IgD-negative memory B cell (primary cell): ENCODE measurements at regions not wholly inside any gene's neighbourhood (a gene's known extent, or its start where the extent isn't known, plus 50 kb on each side); places are given as distances from the start of the nearest gene placed in this dataset.
"Not testable (repeated sequence)": the region's sequence is repeated elsewhere in the genome, so short reads cannot be mapped to it uniquely, and the experiment has no call there.

Experiments
- H3K27ac Mint-ChIP-seq, 3 donors: one replicate each; pipeline ENCODE4 v1.8.0; 2020 to 2022; ENCODE audit warnings: mild to moderate bottlenecking in 3 of 3, mixed read lengths in 3 of 3, moderate library complexity in 1 of 3
- H3K27me3 Mint-ChIP-seq: one replicate; pipeline ENCODE4 v1.8.0; 2021; ENCODE audit warnings: mixed read lengths
- H3K36me3 Mint-ChIP-seq: one replicate; pipeline ENCODE4 v1.8.0; 2020; ENCODE audit warnings: mild to moderate bottlenecking, mixed read lengths
- H3K4me1 Mint-ChIP-seq, 3 donors: one replicate each; pipeline ENCODE4 v1.8.0; 2020 to 2022; ENCODE audit warnings: mixed read lengths in 3 of 3, mild to moderate bottlenecking in 1 of 3
- H3K4me3 Mint-ChIP-seq, 4 donors: one replicate each; pipeline ENCODE4 v1.8.0; 2020 to 2022; ENCODE audit warnings: mild to moderate bottlenecking in 4 of 4, mixed read lengths in 4 of 4, moderate library complexity in 3 of 4
- H3K9me3 Mint-ChIP-seq, 3 donors: one replicate each; pipeline ENCODE4 v1.8.0; 2020 to 2021; ENCODE audit warnings: mixed read lengths in 3 of 3, mild to moderate bottlenecking in 1 of 3

- Mint-ChIP-seq H3K9me3 (peaks cover 1 to 5% (median 3%) of the 10 kb centered on the region in 3 donors), H3K27me3 (no peaks in the 10 kb centered on the region), H3K36me3 (no peaks in the 10 kb centered on the region), H3K4me1 (no peaks in the 10 kb centered on the region), H3K4me3 (no peak overlapping the region), H3K27ac (peak overlapping the region in 1 of 3 donors; percentile 29)
Observed at GRCh38 chrX:96081891-96082290, 602.8 kb upstream of the DIAPH2 start.

DNA sequence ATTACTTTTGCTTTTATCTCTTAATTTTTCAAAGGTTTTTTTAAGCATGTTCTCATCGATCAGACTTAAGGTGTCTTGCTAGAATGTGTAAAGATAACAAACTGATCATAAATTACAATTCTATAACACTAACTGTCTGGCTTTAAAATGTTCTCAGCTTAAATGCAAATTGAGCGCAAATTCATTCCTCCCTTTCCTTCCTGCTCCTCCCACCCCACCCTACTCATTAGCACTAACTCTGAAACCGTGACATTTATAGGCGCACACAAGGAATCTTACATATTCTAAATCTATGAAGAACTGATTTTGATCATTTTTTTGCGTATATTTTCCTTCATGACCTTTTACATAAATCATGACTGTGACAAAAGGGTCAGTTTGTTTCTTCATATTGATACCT lies 590.0 kb upstream of the DIAPH2 start:
- no peaks in the 10 kb centered on the region for H3K27me3 Mint-ChIP-seq
- H3K9me3 Mint-ChIP-seq, result peaks cover 0 to 3% (median 2%) of the 10 kb centered on the region in 3 donors
- no peak overlapping the region for H3K4me3 Mint-ChIP-seq
- H3K4me1 Mint-ChIP-seq, result no peaks in the 10 kb centered on the region
- H3K36me3 Mint-ChIP-seq, result no peaks in the 10 kb centered on the region
- no peak overlapping the region for H3K27ac Mint-ChIP-seq

DNA sequence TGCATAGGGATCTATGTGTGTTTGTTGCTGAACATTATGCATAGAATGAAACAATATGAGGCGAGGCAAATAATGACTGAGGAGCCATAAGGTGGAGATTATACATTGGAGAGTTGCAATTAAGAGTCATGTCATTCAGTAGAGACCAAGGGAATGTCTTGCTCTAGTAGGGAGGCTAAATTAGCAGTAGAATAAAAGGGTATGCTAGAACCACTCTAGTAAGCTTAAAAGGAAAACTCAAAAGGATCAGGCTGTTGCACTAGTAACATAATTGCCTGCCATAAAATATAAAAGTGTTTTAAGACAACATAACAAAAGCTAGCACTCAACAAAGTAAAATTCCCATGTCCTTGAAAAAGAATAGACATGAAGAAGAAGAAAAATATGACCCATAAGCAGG lies 586.2 kb upstream of the DIAPH2 start:
- no peak overlapping the region for H3K27ac Mint-ChIP-seq
- no peak overlapping the region for H3K4me3 Mint-ChIP-seq
- H3K4me1 Mint-ChIP-seq, result no peaks in the 10 kb centered on the region
- no peaks in the 10 kb centered on the region for H3K36me3 Mint-ChIP-seq
- no peaks in the 10 kb centered on the region for H3K27me3 Mint-ChIP-seq
- peaks cover 0 to 3% (median 0%) of the 10 kb centered on the region in 3 donors for H3K9me3 Mint-ChIP-seq

DNA sequence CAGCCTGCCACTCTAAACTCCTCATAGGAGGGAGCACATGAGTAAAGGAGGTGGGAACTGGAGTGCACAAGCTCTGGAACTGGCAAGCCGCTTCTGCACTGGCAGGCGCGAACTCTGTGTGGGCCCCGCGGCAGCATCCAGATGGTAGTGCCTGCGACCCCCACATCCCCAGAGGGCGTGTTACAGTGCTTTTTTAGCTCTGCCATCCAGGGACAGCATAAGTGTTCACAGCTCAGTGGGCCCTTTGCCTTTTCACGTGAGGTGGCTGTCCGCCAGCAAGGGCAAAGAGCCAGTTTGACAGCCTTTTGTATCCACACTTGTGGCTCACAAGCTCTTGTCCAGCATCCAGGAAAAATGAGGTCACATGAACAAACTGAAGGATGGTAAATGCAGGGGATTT lies 581.6 kb upstream of the DIAPH2 start:
- Mint-ChIP-seq H3K4me3 (no peak overlapping the region), H3K27ac (no peak overlapping the region), H3K27me3 (no peaks in the 10 kb centered on the region), H3K9me3 (peaks cover 0 to 6% (median 1%) of the 10 kb centered on the region in 3 donors), H3K4me1 (no peaks in the 10 kb centered on the region), H3K36me3 (no peaks in the 10 kb centered on the region)

GRCh38 chrX:96112689-96113088 lies 572.0 kb upstream of the DIAPH2 start:
- no peak overlapping the region for H3K4me3 Mint-ChIP-seq
- H3K27me3 Mint-ChIP-seq, result no peaks in the 10 kb centered on the region
- H3K4me1 Mint-ChIP-seq, result no peaks in the 10 kb centered on the region
- no peaks in the 10 kb centered on the region for H3K36me3 Mint-ChIP-seq
- H3K27ac Mint-ChIP-seq, result no peak overlapping the region
- H3K9me3 Mint-ChIP-seq, result peaks cover 2 to 15% (median 4%) of the 10 kb centered on the region in 3 donors

GRCh38 chrX:96126182-96126581 lies 558.5 kb upstream of the DIAPH2 start:
- Mint-ChIP-seq H3K27ac (no peak overlapping the region), H3K4me3 (no peak overlapping the region), H3K27me3 (no peaks in the 10 kb centered on the region), H3K36me3 (no peaks in the 10 kb centered on the region), H3K9me3 (peaks cover 0 to 5% (median 0%) of the 10 kb centered on the region in 3 donors), H3K4me1 (no peaks in the 10 kb centered on the region)

GRCh38 chrX:96128058-96128457 lies 556.6 kb upstream of the DIAPH2 start:
- not testable (repeated sequence) for H3K27me3 Mint-ChIP-seq, H3K4me3 Mint-ChIP-seq, H3K27ac Mint-ChIP-seq, H3K4me1 Mint-ChIP-seq, H3K36me3 Mint-ChIP-seq, H3K9me3 Mint-ChIP-seq

- Mint-ChIP-seq H3K27ac (no peak overlapping the region), H3K9me3 (peaks cover 0 to 3% (median 0%) of the 10 kb centered on the region in 3 donors), H3K4me1 (peaks cover 0 to 3% (median 0%) of the 10 kb centered on the region in 3 donors), H3K27me3 (no peaks in the 10 kb centered on the region), H3K36me3 (no peaks in the 10 kb centered on the region), H3K4me3 (no peak overlapping the region)
Observed at GRCh38 chrX:96140796-96141195, 543.8 kb upstream of the DIAPH2 start.

DNA sequence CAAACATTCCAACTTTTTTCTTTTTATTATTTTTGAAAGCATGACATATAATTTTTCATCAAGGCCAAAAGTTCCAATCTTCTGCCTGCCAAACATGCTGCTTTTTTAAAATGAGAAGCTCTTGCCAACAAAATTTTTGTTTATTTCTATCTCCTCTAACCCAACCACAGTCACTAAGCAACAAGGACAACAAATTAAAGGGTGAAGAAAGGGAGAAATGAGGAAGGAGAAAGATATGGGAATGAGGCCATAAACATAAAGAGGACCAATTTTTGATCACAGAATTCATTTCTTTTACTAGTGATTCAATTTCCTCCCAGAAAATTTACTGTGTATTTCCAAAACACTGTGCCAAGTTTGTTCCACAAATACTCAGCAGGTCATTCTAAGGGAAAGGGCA lies 537.0 kb upstream of the DIAPH2 start:
- Mint-ChIP-seq H3K9me3 (peaks cover 4 to 11% (median 4%) of the 10 kb centered on the region in 3 donors), H3K27ac (no peak overlapping the region), H3K36me3 (peaks cover 2% of the 10 kb centered on the region), H3K27me3 (no peaks in the 10 kb centered on the region), H3K4me1 (peaks cover 0 to 3% (median 0%) of the 10 kb centered on the region in 3 donors), H3K4me3 (no peak overlapping the region)

GRCh38 chrX:96170626-96171025 lies 514.0 kb upstream of the DIAPH2 start:
- H3K27me3 Mint-ChIP-seq, result no peaks in the 10 kb centered on the region
- no peak overlapping the region for H3K27ac Mint-ChIP-seq
- peaks cover 0 to 4% (median 2%) of the 10 kb centered on the region in 3 donors for H3K9me3 Mint-ChIP-seq
- no peak overlapping the region for H3K4me3 Mint-ChIP-seq
- no peaks in the 10 kb centered on the region for H3K36me3 Mint-ChIP-seq
- no peaks in the 10 kb centered on the region for H3K4me1 Mint-ChIP-seq

- H3K27ac Mint-ChIP-seq, result no peak overlapping the region
- H3K27me3 Mint-ChIP-seq, result no peaks in the 10 kb centered on the region
- H3K9me3 Mint-ChIP-seq, result peaks cover 0 to 4% (median 2%) of the 10 kb centered on the region in 3 donors
- H3K4me3 Mint-ChIP-seq, result no peak overlapping the region
- H3K36me3 Mint-ChIP-seq, result no peaks in the 10 kb centered on the region
- no peaks in the 10 kb centered on the region for H3K4me1 Mint-ChIP-seq
Observed at GRCh38 chrX:96176921-96177320, 507.7 kb upstream of the DIAPH2 start.

DNA sequence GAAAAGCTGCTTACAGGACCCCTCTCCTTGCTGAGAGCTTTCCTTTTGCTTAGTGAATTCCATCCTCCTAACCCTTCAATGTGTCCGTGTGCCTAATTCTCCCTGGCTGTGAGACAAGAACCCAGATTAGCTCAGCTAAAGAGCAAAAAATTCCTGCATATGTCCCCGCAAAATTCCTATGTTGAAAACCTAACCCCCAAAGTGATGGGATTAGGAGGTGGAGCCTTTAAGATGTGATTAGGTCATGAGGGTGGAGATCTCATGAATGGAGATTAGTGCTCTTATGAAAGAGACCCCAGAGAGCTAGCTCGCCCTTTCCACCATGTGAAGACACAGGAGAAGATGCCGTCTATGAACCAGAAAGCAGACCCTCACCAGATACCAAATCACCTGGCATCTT lies 503.0 kb upstream of the DIAPH2 start:
- peak overlapping the region in 1 of 3 donors; percentile 18 for H3K27ac Mint-ChIP-seq
- H3K36me3 Mint-ChIP-seq, result no peaks in the 10 kb centered on the region
- no peak overlapping the region for H3K4me3 Mint-ChIP-seq
- H3K4me1 Mint-ChIP-seq, result no peaks in the 10 kb centered on the region
- H3K9me3 Mint-ChIP-seq, result no peaks in the 10 kb centered on the region
- no peaks in the 10 kb centered on the region for H3K27me3 Mint-ChIP-seq

GRCh38 chrX:96182366-96182765 lies 502.3 kb upstream of the DIAPH2 start:
- Mint-ChIP-seq H3K9me3 (no peaks in the 10 kb centered on the region), H3K27me3 (no peaks in the 10 kb centered on the region), H3K4me3 (no peak overlapping the region), H3K36me3 (no peaks in the 10 kb centered on the region), H3K27ac (no peak overlapping the region), H3K4me1 (no peaks in the 10 kb centered on the region)

DNA sequence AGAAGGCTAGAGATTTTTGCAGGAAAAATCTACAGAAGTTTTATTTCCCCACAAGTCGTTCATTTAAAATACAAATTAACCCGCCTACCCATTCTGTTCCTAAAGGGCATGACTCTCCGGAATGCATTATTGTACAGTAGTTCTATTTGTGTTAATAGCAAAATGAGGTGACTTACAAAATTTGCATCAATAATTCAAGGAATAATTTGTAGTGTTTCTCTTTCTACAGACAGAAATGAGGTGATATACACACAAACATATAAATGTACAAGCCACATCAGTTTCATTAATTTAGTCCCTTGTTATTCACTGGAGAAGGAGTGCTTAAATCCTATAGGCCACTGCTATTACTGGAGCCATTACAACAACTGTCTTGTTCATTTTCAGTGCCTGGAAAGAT lies 501.3 kb upstream of the DIAPH2 start:
- Mint-ChIP-seq H3K4me1 (no peaks in the 10 kb centered on the region), H3K27me3 (no peaks in the 10 kb centered on the region), H3K9me3 (no peaks in the 10 kb centered on the region), H3K36me3 (no peaks in the 10 kb centered on the region), H3K27ac (peak overlapping the region in 1 of 3 donors; percentile 9), H3K4me3 (no peak overlapping the region)

- Mint-ChIP-seq H3K9me3 (no peaks in the 10 kb centered on the region), H3K27me3 (no peaks in the 10 kb centered on the region), H3K36me3 (no peaks in the 10 kb centered on the region), H3K4me3 (no peak overlapping the region), H3K4me1 (no peaks in the 10 kb centered on the region), H3K27ac (no peak overlapping the region)
Observed at GRCh38 chrX:96183843-96184242, 500.8 kb upstream of the DIAPH2 start.

- no peaks in the 10 kb centered on the region for H3K27me3 Mint-ChIP-seq
Observed at GRCh38 chrX:96204928-96205327, 479.7 kb upstream of the DIAPH2 start.

DNA sequence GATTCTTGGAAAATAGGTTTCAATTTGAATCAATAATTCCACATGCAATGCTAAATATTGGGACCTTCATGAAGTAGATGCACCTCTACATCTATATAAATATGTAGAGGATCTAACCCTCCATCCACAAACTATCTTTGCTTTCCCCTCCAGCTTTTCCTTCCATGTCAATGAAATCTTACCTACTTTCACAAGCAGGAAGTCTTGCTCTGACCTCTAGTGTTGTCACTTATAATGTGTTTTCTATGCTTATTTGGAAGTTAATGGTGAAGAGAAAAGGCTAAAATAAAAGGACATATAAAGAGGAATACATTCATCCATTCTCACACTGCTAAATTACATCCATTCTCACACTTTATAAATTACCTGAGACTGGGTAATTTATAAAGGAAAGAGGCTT lies 472.7 kb upstream of the DIAPH2 start:
- H3K27me3 Mint-ChIP-seq, result no peaks in the 10 kb centered on the region
- peaks cover 0 to 4% (median 0%) of the 10 kb centered on the region in 3 donors for H3K9me3 Mint-ChIP-seq
- no peaks in the 10 kb centered on the region for H3K4me1 Mint-ChIP-seq
- H3K27ac Mint-ChIP-seq, result no peak overlapping the region
- H3K36me3 Mint-ChIP-seq, result no peaks in the 10 kb centered on the region
- no peak overlapping the region for H3K4me3 Mint-ChIP-seq

More at GRCh38 chrX:96204928-96205327, 479.7 kb upstream of the DIAPH2 start:
- Mint-ChIP-seq H3K4me3 (no peak overlapping the region), H3K4me1 (no peaks in the 10 kb centered on the region), H3K9me3 (peaks cover 0 to 10% (median 0%) of the 10 kb centered on the region in 3 donors), H3K27ac (no peak overlapping the region), H3K36me3 (no peaks in the 10 kb centered on the region)
